HG03342 (cell line): ENCODE measurements at regions not wholly inside any gene's neighbourhood (a gene's known extent, or its start where the extent isn't known, plus 50 kb on each side); places are given as distances from the start of the nearest gene placed in this dataset.

Experiments used
- ATAC-seq: cut with Tn5 transposase; IDR thresholded peaks from one replicate; pipeline ENCODE4 v1.9.1; 2021; ENCODE audit warnings: mild to moderate bottlenecking, moderate library complexity; ENCODE audit not compliant: unreplicated experiment

DNA sequence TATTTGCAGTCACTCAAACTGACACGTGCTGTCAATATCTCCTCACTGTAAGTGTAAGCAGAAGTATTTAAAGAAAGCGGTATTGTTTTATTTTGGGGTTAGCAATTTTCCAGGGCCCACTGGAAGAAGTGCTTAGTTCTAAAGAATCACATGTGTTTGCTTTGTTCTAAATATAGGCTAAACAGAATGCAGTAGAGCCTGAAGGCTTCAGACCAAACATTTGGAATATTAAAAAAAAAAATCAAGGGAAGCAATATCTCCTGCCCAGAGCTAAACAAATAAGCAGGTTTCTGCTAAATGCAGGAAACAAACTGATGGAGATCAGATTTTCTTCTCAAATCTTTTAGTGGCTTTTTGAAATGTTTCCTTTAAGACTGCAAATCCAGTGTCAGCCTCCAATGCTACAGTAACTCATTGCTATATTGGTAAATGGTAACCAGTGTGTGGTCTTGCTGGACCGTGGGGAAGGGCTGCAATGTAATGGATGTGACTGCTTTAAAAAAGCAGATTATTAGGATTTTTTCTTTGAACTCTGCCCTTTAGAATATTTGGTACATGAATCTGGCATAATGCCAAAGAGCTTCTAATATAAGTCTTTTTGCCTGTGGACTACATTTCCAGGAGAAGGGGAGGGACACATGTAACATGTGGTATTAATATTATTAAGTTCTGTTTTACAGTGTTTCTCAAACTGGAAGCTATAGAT is 317.1 kb upstream of the FERMT1 start:
- no peak for ATAC-seq

- ATAC-seq: no peak
Observed at GRCh38 chr20:6434131-6434530, 311.3 kb upstream of the FERMT1 start.

DNA sequence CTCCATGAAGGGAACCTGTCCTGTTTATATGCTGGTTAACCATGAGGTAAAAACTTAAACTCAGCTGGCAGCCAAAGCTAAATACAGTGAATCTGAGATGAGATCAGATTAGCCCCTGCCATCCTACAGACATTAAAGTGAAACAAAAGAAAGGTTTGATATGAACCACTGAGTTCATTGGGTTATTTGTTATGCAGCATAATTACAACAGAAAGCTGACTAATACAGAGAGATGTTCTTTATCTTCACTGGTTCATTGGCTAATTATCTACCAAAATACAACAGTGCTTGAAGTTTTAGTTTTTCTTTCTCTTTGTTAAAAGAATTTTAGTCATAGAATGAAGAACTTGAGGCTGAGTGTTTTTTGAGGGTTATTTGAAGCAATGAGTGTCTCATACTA is 307.6 kb upstream of the FERMT1 start:
- ATAC-seq: no peak

DNA sequence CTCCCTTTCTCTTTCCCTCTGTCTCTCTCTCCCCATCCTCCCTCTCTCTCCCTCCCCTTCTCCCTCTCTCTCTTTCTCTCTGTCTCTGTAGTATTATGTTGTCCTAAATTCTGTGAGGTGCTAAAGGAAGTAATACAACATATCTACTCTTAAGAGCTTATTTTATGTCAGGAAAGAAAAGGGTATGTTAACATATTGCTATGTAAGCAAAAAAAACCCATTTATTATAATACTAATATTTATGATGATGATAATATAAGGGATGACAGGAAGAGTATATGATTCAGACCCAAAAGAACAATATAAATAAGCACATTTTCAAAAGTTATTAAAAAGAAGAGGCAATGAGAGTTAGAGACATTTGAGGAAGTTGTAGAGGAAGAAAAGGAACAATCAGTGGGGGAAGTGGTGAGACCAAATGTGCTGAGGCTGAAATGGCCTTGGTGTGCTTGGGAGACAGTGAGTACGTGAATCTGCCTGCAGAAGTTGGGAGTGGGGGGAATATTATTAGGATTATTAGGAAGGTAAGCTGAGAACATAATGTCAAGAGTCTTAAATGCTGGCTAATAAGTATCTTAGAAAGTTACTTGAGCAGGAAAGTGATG is 303.6 kb upstream of the FERMT1 start:
- ATAC-seq: no peak

- ATAC-seq: no peak
Observed at GRCh38 chr20:6421321-6422248, 298.8 kb upstream of the FERMT1 start.

DNA sequence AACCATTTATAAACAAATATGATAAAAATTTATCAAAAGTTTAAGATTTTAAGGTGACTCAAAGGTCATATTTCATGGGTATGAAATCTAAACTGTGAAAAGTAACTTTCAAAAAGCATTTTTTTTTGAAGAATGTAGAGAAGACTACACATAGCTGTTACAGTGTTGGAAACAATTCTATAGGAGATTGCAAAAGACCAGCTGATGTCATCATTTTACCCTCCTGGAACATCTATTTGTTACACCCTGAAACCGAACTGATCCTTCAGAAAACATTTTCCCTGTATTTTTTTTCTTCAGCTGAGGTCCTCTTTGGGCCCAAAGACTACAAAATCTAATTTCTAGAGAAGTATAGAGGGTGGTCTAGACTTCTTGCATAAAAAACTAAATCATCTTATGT is 297.5 kb upstream of the FERMT1 start:
- ATAC-seq: no peak

- ATAC-seq: no peak
Observed at GRCh38 chr20:6418732-6419131, 295.9 kb upstream of the FERMT1 start.

- no peak for ATAC-seq
Observed at GRCh38 chr20:6416371-6416770, 293.5 kb upstream of the FERMT1 start.

GRCh38 chr20:6411651-6412050 is 288.8 kb upstream of the FERMT1 start:
- ATAC-seq: no peak

DNA sequence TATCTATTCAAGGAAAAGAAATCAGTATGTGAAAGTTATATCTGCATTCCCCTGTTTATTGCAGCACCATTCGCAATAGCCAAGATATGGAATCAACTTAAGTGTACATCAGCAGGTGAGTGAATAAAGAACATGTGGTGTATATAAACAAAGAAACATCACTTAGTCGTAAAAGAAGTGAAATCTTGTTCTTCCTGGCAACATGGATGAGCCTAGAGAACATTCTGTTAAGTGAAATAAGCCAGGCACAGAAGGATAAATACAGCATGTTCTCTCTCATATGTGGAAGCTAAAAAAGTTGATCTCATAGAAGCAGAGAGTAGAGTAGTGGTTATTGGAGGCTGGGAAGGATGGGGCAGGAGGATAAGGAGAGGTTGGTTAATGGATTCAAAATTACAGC is 287.9 kb upstream of the FERMT1 start:
- ATAC-seq: no peak

DNA sequence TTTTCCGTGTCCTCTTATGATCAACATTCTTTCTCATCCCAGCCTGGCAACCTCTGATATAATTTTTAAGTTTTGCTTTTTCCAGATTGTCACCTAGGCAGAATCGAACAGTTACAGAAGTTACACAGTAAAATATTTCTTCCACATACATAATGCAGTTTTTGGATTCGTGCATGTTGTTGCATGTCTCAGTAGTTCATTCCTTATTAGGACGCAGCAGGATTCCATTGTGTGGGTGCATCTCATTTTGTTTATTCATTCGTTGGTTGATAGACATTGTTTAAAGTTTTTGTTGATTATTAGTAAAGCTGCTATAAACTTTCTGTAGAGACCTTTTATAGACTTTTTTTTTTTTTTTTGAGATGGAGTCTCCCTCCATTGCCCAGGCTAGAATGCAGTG is 284.3 kb upstream of the FERMT1 start:
- ATAC-seq: no peak

DNA sequence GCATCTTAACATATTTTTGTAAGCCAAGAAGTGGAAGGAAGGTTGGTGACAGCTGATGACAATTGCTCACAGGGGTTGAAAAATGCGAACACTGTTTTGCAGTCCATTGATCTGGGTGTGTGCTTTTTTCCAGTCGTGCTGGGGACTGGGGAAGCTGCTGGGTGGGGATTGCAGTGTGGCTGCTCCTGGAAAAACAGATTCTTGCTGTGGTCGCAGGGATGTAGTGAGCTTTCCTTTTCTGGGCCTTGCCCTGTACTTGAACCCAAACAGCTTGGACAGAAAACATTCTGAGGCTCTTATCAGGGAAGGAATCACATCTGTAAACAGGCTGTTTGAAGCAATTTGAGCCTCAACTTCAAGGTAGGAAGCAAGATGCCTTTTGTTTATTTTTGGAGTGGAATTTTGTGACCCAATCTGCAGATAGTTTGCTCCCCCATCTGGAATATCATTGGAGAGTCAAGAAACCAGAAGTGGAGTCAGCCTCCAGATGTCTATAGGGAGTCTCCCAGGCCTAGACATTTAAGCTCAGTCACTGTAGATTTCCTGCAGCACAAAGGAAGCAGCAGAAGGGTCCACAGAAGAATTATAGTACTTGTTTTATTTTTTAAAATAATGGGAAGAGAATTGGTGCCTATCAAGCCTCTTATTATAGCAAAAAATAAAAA is 279.2 kb upstream of the FERMT1 start:
- ATAC-seq: no peak

DNA sequence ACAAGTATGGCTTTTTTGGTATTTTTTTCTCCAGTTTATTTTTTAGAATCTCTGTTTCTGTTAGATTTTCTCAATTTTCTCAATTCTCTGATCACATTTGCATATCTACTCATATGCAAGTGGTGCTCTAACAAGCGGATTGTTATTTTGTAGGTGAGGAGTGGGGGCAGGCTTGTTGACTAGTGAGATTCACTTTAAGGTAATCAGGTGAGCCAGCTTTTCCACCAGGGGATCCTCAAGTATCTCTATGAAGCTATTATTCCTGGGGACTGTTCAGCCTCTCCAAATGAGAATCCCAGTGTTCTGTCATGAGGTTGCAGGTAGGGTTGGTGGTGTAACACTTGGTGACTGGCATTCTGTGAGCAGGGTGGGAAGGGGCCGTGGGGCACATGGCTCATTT is 274.3 kb upstream of the FERMT1 start:
- no peak for ATAC-seq

- ATAC-seq: no peak
Observed at GRCh38 chr20:6395695-6396094, 272.9 kb upstream of the FERMT1 start.

GRCh38 chr20:6388671-6389197 is 265.9 kb upstream of the FERMT1 start:
- ATAC-seq: no peak

- no peak for ATAC-seq
Observed at GRCh38 chr20:6384956-6385486, 262.2 kb upstream of the FERMT1 start.

GRCh38 chr20:6384380-6384779 is 261.6 kb upstream of the FERMT1 start:
- no peak for ATAC-seq

- ATAC-seq: no peak
Observed at GRCh38 chr20:6381887-6382286, 259.1 kb upstream of the FERMT1 start.

DNA sequence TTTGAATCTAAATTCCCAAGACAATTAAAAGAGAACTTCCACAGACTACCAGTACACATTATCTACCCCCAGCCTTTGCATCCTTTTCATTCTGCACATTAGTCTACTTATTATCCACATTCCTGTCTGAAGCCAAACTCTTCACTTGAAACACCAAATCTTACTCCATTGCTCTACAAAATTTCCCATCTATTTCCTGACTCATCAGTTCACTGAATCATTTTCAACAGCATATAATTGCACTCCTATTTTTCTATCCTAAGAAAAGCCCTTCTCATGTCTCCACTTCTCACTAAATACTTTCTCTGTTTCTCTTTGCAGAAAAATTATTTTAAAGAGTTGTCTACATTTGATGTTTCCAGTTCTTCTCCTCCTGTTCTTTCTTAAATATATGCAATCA is 239.4 kb upstream of the FERMT1 start:
- ATAC-seq: no peak

DNA sequence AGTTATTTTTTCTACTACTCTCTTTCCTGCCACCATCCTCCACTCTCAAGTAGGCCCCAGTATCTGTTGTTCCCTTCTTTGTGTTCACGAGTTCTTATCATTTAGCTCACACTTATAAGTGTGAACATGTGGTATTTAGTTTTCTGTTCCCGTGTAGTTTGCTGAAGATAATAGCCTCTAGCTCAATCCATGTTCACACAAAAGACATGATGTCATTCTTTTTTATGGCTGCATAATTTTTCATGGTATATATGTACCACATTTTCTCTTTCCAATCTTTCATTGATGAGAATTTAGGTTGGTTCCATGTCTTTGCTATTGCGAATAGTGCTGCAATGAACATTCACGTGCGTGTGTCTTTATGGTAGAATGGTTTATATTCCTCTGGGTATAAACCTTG is 237.9 kb upstream of the FERMT1 start:
- no peak for ATAC-seq
